ENCODE measurements at regions not wholly inside any gene's neighbourhood (a gene's known extent, or its start where the extent isn't known, plus 50 kb on each side); places are given as distances from the start of the nearest gene placed in this dataset.

- Mint-ChIP-seq H3K27me3 (no peaks in the 10 kb centered on the region), H3K27ac (no peak overlapping the region), H3K9me3 (ENCODE audit: insufficient read depth) (no peaks in the 10 kb centered on the region), H3K4me3 (no peak overlapping the region), H3K4me1 (no peaks in the 10 kb centered on the region)
- TF ChIP-seq EZH2 (IDR thresholded peaks at IDR 0.05; ENCODE audit: borderline replicate concordance, insufficient read depth, low read depth, low read length, poor library complexity, severe bottlenecking) (no peak), CTCF (IDR thresholded peaks at IDR 0.05) (no peak)
- Histone ChIP-seq H3K4me2 (replicated peaks; ENCODE audit: low read depth, low read length, poor library complexity, severe bottlenecking) (no peak overlapping the region), H3K4me3 (ENCODE audit: control extremely low read depth in 1 of 5, extremely low read depth in 1 of 5, insufficient read depth in 1 of 5, low read depth in 2 of 5, low read length in 4 of 5) (no peak overlapping the region), H3K9ac (ENCODE audit: low read length) (no peak overlapping the region), H3K4me1 (ENCODE audit: control insufficient read depth in 2 of 2, insufficient read depth in 2 of 2, low read length in 2 of 2) (no peaks in the 10 kb centered on the region), H3K27me3 (replicated peaks in 1 of 4; ENCODE audit: control extremely low read depth in 1 of 4, control insufficient read depth in 3 of 4, insufficient read depth in 4 of 4, low read length in 3 of 4) (no peaks in the 10 kb centered on the region), H3K9me3 (ENCODE audit: control extremely low read depth in 1 of 3, control insufficient read depth in 2 of 3, insufficient read depth in 1 of 3, low read length in 2 of 3) (no peaks in the 10 kb centered on the region), H3K79me2 (ENCODE audit: control insufficient read depth, insufficient read depth, low read length) (no peaks in the 10 kb centered on the region), H4K20me1 (ENCODE audit: control insufficient read depth, insufficient read depth, low read length, poor library complexity, severe bottlenecking) (no peaks in the 10 kb centered on the region), H2AFZ (ENCODE audit: insufficient read depth, low read depth, low read length, poor library complexity, severe bottlenecking) (no peak overlapping the region), H3K27ac (ENCODE audit: low read length in 2 of 2) (no peak overlapping the region), H3K36me3 (replicated peaks in 1 of 2; ENCODE audit: control extremely low read depth in 1 of 2, control insufficient read depth in 1 of 2, extremely low read depth in 1 of 2, insufficient read depth in 2 of 2, low read length in 1 of 2) (no peaks in the 10 kb centered on the region)
- intact Hi-C loops (cut with micrococcal nuclease), result no loop called here
- CTCF ChIA-PET, result no interaction called here
- no peak for DNase-seq
- no peak for ATAC-seq (ENCODE audit: low read depth)
- WGBS (ENCODE audit: insufficient coverage), result 85% methylated on average over 2 of the region's 4 CpGs
- POLR2A ChIA-PET, result no interaction called here
Observed at GRCh38 chr5:124619121-124619520, 127.3 kb downstream of the ZNF608 start.

GRCh38 chr5:124617787-124618186 is 128.7 kb downstream of the ZNF608 start:
- CTCF ChIA-PET, result no interaction called here
- DNase-seq (no peak), ATAC-seq (ENCODE audit: low read depth) (no peak)
- H3K4me2 ChIP-seq (replicated peaks; ENCODE audit: low read depth, low read length, poor library complexity, severe bottlenecking), result no peak overlapping the region
- H3K9ac ChIP-seq (ENCODE audit: low read length), result no peak overlapping the region
- POLR2A ChIA-PET, result no interaction called here
- no peak overlapping the region for H3K4me3 ChIP-seq (ENCODE audit: control extremely low read depth in 1 of 5, extremely low read depth in 1 of 5, insufficient read depth in 1 of 5, low read depth in 2 of 5, low read length in 4 of 5)
- WGBS (ENCODE audit: insufficient coverage), result no CpG with 5 or more reads among the region's 1 CpG
- H3K27me3 ChIP-seq (replicated peaks in 1 of 4; ENCODE audit: control extremely low read depth in 1 of 4, control insufficient read depth in 3 of 4, insufficient read depth in 4 of 4, low read length in 3 of 4), result no peaks in the 10 kb centered on the region
- intact Hi-C loops (cut with micrococcal nuclease), result no loop called here
- Mint-ChIP-seq H3K27ac (no peak overlapping the region), H3K9me3 (ENCODE audit: insufficient read depth) (no peaks in the 10 kb centered on the region), H3K27me3 (no peaks in the 10 kb centered on the region), H3K4me3 (no peak overlapping the region), H3K4me1 (no peaks in the 10 kb centered on the region)
- TF ChIP-seq EZH2 (IDR thresholded peaks at IDR 0.05; ENCODE audit: borderline replicate concordance, insufficient read depth, low read depth, low read length, poor library complexity, severe bottlenecking), result no peak
- no peak for TF ChIP-seq CTCF (IDR thresholded peaks at IDR 0.05)
- no peak overlapping the region for H2AFZ ChIP-seq (ENCODE audit: insufficient read depth, low read depth, low read length, poor library complexity, severe bottlenecking)
- no peaks in the 10 kb centered on the region for H3K4me1 ChIP-seq (ENCODE audit: control insufficient read depth in 2 of 2, insufficient read depth in 2 of 2, low read length in 2 of 2)
- H3K27ac ChIP-seq (ENCODE audit: low read length in 2 of 2), result no peak overlapping the region
- no peaks in the 10 kb centered on the region for H4K20me1 ChIP-seq (ENCODE audit: control insufficient read depth, insufficient read depth, low read length, poor library complexity, severe bottlenecking)
- no peaks in the 10 kb centered on the region for H3K9me3 ChIP-seq (ENCODE audit: control extremely low read depth in 1 of 3, control insufficient read depth in 2 of 3, insufficient read depth in 1 of 3, low read length in 2 of 3)
- H3K79me2 ChIP-seq (ENCODE audit: control insufficient read depth, insufficient read depth, low read length), result no peaks in the 10 kb centered on the region
- H3K36me3 ChIP-seq (replicated peaks in 1 of 2; ENCODE audit: control extremely low read depth in 1 of 2, control insufficient read depth in 1 of 2, extremely low read depth in 1 of 2, insufficient read depth in 2 of 2, low read length in 1 of 2), result no peaks in the 10 kb centered on the region
